ENCODE measurements at regions not wholly inside any gene's neighbourhood (a gene's known extent, or its start where the extent isn't known, plus 50 kb on each side); places are given as distances from the start of the nearest gene placed in this dataset.
"Not testable (repeated sequence)": the region's sequence is repeated elsewhere in the genome, so short reads cannot be mapped to it uniquely, and the experiment has no call there.

- no peak for DNase-seq
Observed at GRCh38 chr20:22846863-22847262, 188.2 kb upstream of the SSTR4 start.

- no peak for DNase-seq
Observed at GRCh38 chr20:22848364-22848763, 186.7 kb upstream of the SSTR4 start.

- DNase-seq: not testable (repeated sequence)
Observed at GRCh38 chr20:22851679-22852346, 183.3 kb upstream of the SSTR4 start.

GRCh38 chr20:22861231-22861980 lies 173.7 kb upstream of the SSTR4 start:
- no peak for DNase-seq

GRCh38 chr20:22861990-22862389 lies 173.1 kb upstream of the SSTR4 start:
- no peak for DNase-seq

GRCh38 chr20:22862671-22863230 lies 172.4 kb upstream of the SSTR4 start:
- DNase-seq: no peak

- no peak for DNase-seq
Observed at GRCh38 chr20:22863826-22864225, 171.3 kb upstream of the SSTR4 start.

GRCh38 chr20:22866812-22867341 lies 168.2 kb upstream of the SSTR4 start:
- no peak for DNase-seq

GRCh38 chr20:22878166-22878565 lies 156.9 kb upstream of the SSTR4 start:
- DNase-seq: peak in 1 of 56 donors; percentile 5

- DNase-seq: no peak
Observed at GRCh38 chr20:22880277-22880676, 154.8 kb upstream of the SSTR4 start.

GRCh38 chr20:22887796-22888195 lies 147.3 kb upstream of the SSTR4 start:
- no peak for DNase-seq

- no peak for DNase-seq
Observed at GRCh38 chr20:22890594-22891300, 144.4 kb upstream of the SSTR4 start.

GRCh38 chr20:22901164-22901563 lies 133.9 kb upstream of the SSTR4 start:
- no peak for DNase-seq

- no peak for DNase-seq
Observed at GRCh38 chr20:22901921-22902320, 133.2 kb upstream of the SSTR4 start.

- DNase-seq: no peak
Observed at GRCh38 chr20:22904386-22904785, 130.7 kb upstream of the SSTR4 start.

GRCh38 chr20:22904905-22905304 lies 130.2 kb upstream of the SSTR4 start:
- no peak for DNase-seq

GRCh38 chr20:22905658-22906057 lies 129.5 kb upstream of the SSTR4 start:
- peak in 13 of 56 donors; percentile 3 to 33 (median 14) for DNase-seq

- no peak for DNase-seq
Observed at GRCh38 chr20:22908437-22908836, 126.7 kb upstream of the SSTR4 start.

GRCh38 chr20:22908944-22909343 lies 126.2 kb upstream of the SSTR4 start:
- no peak for DNase-seq

- no peak for DNase-seq
Observed at GRCh38 chr20:22909436-22909835, 125.7 kb upstream of the SSTR4 start.

GRCh38 chr20:22910287-22910852 lies 124.7 kb upstream of the SSTR4 start:
- no peak for DNase-seq

Measured in nucleus accumbens (tissue), 56 donors.